ENCODE measurements at regions not wholly inside any gene's neighbourhood (a gene's known extent, or its start where the extent isn't known, plus 50 kb on each side); places are given as distances from the start of the nearest gene placed in this dataset.

- no peak for DNase-seq (ENCODE audit: low spot score)
These were observed 324.6 kb upstream of the PROK2 start for GRCh38 chr3:72109327-72110259.

DNA sequence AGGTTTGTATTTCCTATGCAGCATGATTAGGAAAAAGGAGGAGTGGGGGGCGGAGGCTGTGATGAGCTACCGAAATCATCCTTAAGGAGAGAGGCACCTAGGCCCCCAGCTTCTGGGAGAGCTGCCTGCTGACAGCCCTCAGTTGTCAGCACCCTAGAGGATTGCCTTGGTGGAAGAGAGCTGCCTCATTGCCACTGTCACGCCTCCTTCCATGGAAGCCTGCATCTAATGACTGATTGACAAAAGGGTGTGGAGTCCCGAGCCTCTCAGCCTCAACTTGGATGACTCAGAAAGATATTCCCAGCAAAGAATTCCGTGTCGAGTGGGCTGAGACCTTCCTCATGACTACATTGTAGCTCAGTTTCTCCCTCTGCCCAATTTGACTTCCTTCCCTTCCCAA is 320.4 kb upstream of the PROK2 start:
- DNase-seq (ENCODE audit: low spot score): no peak

DNA sequence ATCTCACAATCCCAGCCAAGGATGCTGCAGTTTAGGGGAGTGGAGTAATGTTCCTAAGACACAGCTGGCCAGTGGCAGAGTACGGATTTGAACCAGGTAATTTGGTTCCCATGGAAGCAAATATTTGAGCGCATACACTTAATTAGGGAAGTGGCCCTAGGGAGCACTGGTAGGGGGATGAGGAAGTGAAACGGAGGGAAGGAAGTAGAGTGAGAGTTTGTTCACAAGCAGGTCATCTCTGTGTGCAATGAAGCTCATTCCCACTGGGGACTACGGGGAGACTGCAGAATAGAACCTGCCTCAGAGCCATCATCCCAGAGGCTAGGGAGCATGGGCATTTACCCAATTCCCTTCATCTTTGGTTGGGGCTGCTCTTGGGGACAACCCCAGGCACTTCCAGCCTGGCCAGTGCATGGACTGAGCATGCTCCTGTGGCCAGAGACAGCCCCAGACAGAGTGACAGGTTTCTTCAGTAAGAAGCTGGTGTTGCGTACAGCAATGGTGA is 317.2 kb upstream of the PROK2 start:
- DNase-seq (ENCODE audit: low spot score): no peak

DNA sequence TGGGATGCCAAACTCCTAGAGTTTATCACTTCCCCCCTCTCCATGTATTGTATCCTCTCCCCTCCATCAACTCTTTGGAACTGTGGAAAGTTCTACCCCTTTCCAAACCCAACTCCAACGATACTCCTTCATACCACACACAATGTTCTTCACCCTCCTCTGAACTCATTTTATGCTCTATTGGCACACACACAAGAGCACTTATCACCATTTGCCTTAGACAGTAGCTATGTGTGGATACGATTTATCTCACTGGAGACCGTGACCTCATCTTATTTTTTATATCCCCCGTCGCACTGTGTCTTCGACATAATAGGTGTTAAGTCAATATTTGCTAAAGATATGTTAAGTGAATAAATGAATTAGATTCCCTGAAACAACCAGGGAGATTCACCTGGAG is 316.5 kb upstream of the PROK2 start:
- DNase-seq (ENCODE audit: low spot score): no peak

DNA sequence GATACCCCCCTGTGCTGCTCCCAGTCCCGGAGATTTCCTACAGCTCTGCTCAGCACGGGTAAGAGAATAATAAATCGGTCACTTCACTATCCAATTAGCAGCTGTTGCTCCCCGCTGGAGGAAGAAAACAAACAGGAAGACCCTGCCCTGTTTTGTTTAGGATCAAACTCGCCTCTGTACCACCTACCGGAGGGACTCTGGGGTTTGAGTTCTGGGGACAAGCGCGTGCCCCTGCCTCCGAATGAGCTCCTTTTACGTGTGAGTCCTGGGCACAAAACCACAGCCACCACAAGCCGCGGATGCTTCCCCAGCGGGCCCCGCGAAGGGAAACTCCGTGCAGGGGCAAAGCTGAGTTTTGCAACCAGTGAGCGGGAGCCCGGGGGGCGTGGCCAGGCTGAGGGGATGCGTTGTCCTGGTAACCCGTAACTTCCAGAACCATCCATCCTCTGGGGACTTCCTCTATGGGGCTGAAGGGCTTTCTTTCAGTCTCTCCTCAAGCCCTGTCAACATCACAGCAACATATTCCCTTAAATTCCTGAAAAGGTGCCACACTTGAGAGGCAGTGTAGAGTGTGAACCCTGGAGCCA is 315.7 kb upstream of the PROK2 start:
- peak; percentile 74 for DNase-seq (ENCODE audit: low spot score)

- DNase-seq (ENCODE audit: low spot score): no peak
These were observed 315.1 kb upstream of the PROK2 start for GRCh38 chr3:72100080-72100511.

GRCh38 chr3:72099326-72100079 is 314.6 kb upstream of the PROK2 start:
- DNase-seq (ENCODE audit: low spot score): no peak

- DNase-seq (ENCODE audit: low spot score): no peak
These were observed 312.1 kb upstream of the PROK2 start for GRCh38 chr3:72097053-72097452.

DNA sequence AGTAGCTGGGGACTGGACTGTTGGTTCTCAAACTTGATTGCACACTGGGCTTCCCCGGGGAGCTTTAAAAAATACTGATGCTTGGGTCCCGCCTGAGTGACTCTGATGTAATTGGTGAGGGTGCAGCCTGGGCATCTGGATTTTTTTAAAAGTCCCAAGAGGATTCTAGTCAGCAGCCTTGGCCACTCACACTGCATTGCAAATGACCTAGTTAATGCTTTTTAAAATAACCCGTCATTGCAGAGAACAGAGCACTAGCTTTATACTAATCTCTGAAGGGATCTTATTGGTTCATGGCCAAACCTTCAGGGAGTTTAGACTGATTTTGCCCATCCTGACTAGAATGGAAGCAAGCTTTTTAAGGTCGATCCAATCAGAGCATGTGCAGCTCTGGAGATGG is 310.6 kb upstream of the PROK2 start:
- peak; percentile 72 for DNase-seq (ENCODE audit: low spot score)

GRCh38 chr3:72093992-72094334 is 309.0 kb upstream of the PROK2 start:
- no peak for DNase-seq (ENCODE audit: low spot score)

DNA sequence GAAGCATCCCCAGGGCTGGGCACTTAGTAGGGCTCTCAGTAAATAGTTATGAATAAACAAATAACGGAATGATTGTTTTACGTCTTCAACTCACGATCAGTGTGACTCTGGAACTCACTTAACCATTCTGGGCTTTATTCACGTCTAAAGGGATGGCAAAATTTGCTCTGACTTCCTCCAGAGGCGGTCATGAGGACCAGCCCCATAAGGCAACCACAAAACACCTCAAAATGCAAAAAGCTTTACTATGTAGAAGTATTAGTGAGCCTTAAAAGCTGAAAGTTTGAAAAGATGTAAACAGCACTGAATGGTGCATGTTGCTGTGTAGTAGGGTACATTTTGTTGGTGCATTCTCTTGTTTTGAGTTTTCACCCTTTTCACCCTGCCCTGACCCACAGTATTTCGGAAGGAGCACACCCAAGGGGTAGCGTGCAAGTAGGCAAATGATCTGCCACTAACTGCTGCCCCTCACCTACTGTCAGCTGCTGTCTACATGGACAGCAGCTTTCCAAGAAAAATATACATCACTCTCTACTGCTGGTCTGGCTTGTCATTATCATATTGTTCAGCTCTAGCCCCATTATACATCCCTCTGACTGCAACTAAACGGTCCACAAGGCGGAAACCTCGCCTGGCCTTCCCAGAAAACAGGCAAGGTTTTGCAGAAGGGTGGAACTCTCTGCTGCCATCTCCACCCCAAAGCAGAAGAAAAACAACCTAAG is 308.5 kb upstream of the PROK2 start:
- no peak for DNase-seq (ENCODE audit: low spot score)

GRCh38 chr3:72092778-72093177 is 307.8 kb upstream of the PROK2 start:
- DNase-seq (ENCODE audit: low spot score): peak; percentile 28

GRCh38 chr3:72088486-72089025 is 303.6 kb upstream of the PROK2 start:
- DNase-seq (ENCODE audit: low spot score): no peak

DNA sequence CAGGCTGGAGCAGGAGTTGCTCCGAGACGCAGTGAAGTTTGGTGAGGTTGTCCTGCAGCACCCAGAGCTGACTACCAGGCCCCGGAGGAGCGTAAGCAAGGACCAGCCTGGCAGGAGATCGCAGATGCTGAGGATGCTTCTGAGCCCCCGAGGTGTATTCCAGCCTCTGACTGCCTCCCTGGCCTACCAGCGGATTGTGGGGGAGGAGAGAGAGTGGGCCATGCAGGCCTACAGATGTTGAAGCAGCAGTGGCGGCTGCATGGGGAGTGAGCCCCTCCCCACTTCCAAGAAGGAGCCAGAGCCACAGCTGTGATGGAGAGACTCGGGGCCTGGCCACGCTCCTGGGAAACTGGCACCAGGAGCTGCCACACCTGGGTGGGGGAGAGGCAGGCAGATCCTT is 302.5 kb upstream of the PROK2 start:
- no peak for DNase-seq (ENCODE audit: low spot score)

GRCh38 chr3:72086743-72087087 is 301.8 kb upstream of the PROK2 start:
- no peak for DNase-seq (ENCODE audit: low spot score)

GRCh38 chr3:72086042-72086742 is 301.2 kb upstream of the PROK2 start:
- DNase-seq (ENCODE audit: low spot score): no peak

- DNase-seq (ENCODE audit: low spot score): no peak
These were observed 300.1 kb upstream of the PROK2 start for GRCh38 chr3:72085036-72085435.

GRCh38 chr3:72082776-72083462 is 298.0 kb upstream of the PROK2 start:
- DNase-seq (ENCODE audit: low spot score): no peak

DNA sequence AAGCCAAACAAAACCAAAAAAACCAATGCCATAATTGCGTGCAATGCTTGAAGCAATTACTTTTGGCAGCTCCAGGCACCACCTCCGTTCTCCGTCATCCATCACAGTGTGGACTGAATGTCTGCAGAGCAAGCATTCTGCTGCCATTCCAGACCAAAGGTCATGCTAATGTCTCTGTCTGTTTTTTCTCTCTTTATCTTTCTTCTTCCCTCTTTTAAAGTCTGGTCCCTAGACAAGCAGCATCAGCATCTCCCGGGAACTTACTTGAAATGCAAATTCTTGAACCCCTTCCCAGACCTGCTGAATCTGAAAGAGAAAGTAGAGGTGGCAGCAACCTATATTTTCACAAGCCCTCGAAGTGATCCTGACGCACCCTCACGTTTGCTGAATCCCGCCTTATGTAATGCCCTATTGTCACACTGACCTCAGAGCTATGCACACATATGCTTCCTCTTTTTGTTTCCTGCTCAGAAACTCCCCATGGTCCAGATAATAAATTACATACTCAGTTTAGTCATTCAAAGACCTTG is 297.3 kb upstream of the PROK2 start:
- DNase-seq (ENCODE audit: low spot score): no peak

DNA sequence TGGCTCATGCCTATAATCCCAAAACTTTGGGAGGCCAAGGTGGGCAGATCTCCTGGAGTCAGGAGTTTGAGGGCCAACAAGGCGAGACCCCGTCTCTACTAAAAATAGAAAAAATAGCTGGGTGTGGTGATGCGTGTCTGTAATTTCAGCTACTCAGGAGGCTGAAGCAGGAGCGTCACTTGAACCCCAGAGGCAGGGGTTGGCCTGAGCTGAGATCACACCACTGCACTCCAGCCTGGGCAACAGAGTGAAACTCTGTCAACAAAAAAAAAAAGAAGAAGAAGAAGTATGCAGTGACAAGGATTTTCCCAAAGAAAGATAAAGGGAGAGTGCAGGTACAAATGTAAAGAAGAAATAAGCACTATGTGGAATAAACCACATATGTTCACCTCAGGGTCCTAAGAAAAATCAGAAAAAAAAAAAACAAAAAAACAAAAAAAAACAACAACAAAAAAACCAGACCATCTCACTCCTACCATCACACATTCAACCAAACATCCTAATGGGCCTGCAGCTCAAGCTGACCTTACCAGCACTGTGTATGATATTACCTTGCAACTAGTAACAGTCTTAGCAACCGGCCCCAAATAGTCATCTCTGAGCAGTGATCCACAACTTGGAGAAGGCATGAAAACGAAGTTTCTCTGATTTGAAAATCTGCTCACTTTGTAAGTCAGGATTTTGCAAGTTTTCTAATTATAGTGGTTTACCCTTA is 296.7 kb upstream of the PROK2 start:
- DNase-seq (ENCODE audit: low spot score): no peak
